HG02870 (cell line): ENCODE measurements at regions not wholly inside any gene's neighbourhood (a gene's known extent, or its start where the extent isn't known, plus 50 kb on each side); places are given as distances from the start of the nearest gene placed in this dataset.

Source experiments
- ATAC-seq: cut with Tn5 transposase; IDR thresholded peaks from one replicate; pipeline ENCODE4 v1.9.1; 2021; ENCODE audit warnings: mild to moderate bottlenecking, moderate library complexity; ENCODE audit not compliant: unreplicated experiment

DNA sequence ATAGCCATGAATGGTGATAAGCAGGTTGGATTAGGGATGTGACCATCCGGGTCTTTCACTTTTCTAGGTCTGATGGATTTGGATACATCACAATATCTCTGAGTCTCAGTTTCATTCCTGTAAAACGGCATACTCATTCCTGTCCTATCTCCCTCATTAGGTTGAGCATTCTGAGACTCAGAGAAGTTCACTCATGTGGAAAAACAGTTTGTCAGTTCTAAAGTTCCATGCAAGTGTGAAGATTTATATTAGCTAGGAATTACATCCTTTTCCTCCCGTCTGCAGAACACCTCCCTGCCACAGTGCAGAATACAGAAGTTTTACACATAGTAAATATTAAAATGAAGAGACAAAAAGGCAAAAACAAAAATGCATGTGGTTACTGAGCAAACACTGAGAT is 94.2 kb upstream of the SLC25A13 start:
- ATAC-seq = no peak

DNA sequence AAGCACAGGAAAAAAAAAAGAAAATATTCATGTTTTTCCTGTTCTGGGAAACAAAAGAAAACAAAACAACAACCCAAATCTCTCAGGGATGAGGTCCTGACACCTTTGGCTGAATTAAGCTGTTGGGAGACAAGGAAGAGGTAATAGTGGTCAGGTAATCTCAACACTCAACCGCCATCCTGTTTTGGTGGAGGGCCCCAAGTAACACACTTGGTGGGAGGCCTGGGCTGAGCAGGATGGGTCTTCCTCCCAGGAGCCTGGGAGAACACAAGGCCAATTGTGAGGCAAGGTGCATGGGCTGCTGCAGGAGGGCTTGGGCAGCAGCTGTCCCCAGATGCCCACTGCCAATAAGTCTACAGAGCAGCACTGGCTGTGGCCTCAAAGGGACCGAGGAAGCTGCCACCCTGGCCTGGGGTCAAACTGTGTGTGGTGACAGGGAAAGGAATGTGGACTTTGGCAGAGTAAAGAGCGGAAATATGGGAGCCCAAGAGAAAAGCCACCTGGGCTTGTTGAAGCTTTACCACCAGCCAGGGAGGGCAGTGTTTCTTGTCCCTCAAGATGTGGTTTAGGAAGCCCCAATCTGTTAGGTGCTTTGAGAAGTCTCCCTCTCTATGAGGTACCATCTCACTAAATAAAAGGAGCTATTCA is 93.5 kb upstream of the SLC25A13 start:
- no peak for ATAC-seq

DNA sequence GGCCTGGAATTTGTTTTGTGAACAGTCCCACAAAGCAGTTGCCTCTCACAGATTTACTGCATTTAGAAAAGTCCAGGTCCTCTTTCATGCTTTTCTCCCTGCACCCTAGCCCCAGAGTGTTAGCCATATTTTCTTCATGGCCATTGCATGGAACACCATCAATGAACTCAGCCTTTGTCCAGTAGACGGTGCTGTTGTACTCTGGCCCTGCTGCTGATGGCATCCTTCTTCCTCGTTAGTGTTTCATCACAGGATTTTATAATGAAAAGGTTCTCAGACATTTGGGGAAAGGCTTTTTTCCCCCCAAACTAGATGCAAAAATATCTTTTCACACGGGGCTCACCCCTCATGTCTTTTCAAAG is 93.0 kb upstream of the SLC25A13 start:
- peak; percentile 69 for ATAC-seq

DNA sequence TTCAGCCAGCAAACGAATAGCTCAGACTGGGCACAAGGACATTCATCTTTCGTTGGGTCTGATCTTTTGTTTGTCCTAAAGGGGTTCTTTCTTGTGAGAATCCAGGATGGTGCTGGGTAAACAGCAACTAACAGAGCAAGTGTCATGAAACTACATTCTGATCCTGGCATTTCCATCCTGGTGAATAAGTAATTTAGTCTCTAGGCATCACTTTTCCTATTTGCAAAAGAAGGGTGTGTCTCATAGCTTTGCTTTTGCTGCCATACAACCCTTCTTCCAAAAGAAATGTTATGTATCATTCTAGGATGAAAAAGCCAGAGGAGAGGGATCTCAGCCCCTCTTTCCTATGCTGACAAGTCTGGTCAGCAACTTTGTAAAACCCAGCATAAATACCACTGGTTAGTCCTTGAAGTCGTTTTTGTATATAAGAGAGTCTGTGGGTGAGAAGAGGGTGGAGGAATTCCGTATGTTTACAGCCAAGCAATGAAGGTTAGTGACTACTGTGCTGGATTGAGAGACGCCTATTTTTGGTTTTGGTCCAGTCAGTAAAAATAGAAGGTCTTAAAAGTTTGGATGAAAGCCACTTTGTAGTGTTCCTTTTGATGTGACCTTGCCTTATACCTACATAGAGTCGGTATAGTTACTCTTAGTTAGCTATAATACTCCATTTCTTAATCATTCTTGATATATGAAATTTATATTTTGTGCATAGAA is 88.4 kb upstream of the SLC25A13 start:
- ATAC-seq = no peak

DNA sequence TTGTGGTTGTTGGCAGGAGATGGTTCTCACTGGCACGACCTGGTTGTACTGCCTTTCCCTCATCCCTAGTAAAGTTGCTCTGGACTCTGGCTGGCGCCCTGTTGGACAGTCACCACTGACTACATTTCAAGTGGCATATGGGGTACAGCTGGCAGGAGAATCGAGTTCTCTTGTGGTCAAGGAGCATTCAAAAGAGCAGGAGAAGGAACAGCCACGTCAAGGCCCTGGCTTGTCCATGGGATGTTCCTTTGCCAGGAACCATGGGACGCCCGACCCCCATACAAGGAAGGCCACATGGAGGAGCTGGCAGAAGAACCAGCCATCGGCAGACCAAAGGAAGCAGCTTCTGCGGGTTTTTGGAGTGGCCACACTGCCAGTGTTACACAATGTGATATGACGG is 87.0 kb upstream of the SLC25A13 start:
- no peak for ATAC-seq

DNA sequence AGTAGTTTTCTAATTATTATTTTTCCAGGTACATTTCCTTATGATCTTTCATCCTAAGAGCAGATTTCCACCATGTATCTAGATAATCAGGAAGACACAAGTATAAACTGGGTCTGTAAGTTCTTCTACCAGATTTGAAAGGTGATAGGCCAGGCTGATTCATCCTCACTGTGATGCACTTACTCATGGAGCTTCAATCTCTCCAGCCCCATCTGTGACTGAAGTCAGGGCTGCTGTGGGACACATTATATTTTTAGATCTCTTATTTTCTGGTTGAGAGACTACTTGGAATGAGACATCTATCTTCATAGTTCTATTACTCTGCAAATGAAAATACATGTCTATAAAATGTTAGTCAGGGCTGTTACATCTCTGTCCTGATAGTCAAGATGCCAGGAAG is 85.5 kb upstream of the SLC25A13 start:
- no peak for ATAC-seq

DNA sequence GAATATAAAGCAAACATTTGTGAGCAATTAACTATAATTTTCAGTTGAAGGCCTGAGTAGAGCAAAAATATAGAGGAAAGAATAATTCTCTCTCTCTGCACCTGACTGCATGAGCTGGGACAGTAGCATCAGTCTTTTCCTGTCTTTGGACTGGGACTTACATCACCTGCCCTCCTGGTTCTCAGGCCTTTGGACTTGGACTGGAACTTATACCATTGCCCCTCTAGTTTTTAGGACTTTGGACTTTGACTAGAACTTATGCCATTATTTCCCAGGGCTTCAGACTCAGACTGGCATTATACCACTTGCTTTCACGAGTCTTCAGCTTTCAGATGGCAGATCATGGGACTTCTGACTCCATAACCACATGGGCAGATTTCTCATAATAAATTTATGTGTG is 81.0 kb upstream of the SLC25A13 start:
- ATAC-seq = no peak

DNA sequence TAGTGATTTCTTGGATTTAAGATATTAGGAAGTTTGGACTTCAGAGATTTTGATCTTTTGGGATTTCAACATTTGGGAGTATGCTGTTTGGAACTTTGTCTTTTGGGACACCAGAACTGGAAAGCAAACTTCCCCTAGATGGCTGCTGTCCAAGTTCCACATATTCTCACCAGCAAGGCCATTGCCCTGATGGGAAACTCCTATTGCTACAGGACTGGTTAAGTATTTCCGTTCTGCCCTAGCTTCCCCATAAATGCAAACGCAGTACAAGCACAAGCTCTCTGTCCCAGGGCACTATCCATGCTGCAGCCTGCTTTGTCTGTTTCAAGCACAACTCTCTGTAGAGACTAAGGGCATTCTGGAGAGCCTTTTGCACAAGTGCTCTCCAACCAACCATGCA is 79.3 kb upstream of the SLC25A13 start:
- no peak for ATAC-seq

DNA sequence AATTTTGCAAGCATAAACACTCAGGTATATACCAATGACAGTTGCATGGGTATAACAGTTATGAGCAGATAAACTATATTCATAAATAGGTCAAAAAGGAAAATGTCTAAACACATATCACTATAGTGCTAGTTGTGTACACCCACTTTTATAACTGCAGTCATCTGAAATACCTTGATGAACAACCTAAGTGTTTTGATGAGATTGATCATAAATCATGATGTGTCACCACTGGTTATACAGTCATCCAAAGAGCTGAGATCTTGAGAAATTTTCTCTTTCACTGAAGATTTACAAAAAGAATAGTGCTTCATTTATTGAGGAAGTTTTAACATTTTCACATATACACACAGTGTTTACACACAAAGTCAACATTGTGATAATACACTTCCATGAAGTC is 78.6 kb upstream of the SLC25A13 start:
- no peak for ATAC-seq

DNA sequence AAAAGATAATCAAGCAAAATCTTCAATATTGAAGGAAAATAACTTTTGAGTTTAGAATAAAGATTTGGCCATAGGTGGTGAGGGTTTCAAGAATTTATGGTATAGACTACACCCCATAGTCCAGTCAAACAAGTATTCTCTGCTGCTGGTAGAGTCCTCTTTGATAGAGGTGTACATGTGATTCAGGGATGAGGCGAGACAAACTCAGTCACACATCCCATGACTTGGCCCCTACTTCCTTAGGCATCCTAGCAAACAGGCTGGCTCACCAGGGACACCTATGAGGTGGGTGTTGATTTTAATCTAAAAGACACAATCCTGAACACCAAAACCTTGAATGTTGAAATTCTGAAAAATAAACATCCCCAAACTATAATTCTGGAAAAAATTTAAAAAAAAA is 78.1 kb upstream of the SLC25A13 start:
- ATAC-seq = no peak

DNA sequence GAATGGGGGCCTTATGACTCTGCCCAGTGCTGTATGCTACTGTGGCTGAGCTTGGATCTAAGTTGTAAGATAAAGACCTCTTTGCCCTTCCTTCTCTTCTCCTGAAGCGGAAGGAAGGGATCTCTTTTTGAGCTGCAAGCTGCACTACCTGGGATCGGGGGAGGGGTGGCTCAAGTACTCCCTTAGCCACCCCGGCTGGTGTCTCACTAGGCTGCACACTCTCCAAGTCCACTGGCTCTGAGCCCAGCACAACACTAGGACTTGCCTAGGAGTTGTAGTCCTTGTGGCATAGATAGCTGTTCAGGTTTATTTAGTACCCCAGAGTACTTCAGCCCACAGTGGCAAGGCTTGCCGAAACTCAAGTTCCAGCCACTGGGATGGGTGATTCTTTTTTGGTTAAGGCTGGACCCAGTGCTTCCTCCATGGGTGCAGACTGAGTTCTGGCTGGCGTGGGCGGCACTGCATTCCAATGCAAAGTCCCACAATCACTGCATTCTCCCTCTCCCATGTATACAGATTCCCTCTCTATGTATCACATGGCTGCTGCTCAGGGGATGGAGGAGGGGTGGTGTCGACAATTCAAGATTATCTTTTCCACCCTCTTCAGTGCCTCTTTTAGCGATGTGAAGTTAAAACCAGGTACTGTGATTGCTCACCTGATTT is 76.2 kb upstream of the SLC25A13 start:
- no peak for ATAC-seq

DNA sequence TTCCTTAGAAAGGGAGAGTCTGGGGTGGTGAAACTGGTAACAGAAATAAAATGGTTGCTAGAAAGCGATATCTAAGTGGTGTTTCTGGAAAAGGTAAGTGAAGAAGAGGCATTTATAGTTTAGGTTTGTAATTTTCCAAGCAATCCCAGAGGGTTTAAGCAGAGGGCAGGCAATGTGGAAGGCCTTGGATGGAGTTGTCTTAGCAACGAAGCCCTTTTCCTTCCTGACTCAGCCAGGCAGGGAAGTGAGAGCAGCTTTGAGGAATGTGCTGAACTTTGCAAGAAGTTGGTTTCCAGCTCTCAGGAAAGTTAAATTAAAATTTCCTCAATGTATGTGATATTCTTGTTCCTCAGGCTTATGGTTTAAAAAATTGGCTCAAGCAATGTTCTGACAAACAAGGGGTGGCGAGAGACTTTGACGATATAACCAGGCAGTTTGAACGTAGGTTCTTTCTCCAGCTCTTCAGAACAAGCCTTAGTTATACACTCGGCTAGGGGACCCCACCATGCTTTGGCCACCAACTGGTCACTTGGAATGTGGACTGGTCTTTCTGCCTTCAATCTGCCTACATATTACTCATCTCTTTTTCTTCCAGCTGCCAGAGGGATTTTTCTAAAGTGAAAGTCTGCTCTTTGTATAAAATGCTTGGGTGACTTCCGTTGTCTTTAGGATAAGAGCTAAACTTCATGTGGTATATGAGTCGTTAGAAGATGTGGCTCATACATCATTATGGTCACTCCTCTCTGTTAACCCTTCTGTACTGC is 66.9 kb upstream of the SLC25A13 start:
- no peak for ATAC-seq

DNA sequence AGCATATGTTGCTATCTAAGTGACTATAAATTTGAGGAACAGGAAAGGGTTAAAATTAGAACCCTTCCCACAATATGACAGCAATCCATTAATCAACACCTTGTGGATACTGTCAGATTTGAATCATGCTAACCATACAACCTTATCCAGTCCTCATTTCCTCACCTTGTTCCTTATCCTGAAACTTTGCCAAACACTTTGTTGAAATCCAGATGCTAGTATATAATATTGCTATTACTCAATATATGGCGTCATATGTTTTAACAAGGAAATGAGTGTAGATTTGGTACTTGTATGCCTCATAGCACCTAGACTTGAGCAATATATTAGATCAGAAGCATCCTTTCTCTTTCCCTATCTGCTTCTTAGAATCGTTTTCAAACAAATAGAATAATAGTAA is 66.3 kb upstream of the SLC25A13 start:
- ATAC-seq = no peak

DNA sequence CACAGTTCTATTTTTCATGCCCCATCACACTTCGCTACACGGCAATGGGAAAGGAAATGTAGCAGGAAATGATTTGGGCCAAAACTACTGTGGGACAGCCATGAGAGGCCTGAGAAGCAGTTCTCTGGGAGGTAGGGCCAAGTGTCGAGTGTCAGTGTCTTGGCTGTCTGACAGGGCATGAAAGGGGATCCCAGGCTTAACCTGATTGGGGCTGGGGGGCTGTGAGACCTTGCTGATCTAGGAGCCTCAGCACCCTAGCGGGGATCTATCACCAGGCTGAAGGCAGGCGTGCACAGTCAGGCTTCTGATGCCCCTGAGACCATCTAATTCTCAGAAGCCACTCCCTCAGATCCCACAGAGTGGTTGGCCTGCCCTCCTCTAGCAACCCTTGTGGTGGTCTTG is 58.2 kb upstream of the SLC25A13 start:
- no peak for ATAC-seq

DNA sequence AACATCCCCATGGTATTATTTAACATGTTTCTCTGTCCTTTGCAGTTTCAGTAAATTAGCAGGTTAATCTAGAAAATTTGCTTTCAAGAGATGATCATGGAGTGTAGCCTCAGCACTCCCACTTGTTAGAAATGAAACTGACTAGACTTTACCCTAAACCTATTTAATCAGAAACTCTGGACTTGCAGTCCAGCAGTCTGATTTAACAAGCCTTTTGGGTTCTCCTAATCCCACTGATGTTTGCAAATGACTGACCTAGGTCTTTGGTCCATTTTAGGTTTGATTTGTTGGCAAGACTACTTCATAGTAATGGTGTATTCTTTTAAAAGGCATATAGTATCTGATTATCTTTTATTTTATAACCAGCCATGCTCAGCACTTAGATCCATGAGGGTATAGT is 55.5 kb upstream of the SLC25A13 start:
- no peak for ATAC-seq
